Astrocyte (in vitro differentiated cells and primary cell): ENCODE measurements at regions not wholly inside any gene's neighbourhood (a gene's known extent, or its start where the extent isn't known, plus 50 kb on each side); places are given as distances from the start of the nearest gene placed in this dataset.
"Not testable (repeated sequence)": the region's sequence is repeated elsewhere in the genome, so short reads cannot be mapped to it uniquely, and the experiment has no call there.

Experiments used
- DNase-seq: peaks from one replicate; pipeline ENCODE4 v3.0.0-alpha.2; 2010; ENCODE audit warnings: low read depth
- FAIRE-seq: peaks from 2 replicates; lab custom pipeline; 2011; peaks lifted over from hg19 to GRCh38; lab: Jason Lieb, UNC
- H2AFZ ChIP-seq: 2 replicates; pipeline ENCODE4 v1.6.0; 2012; ENCODE audit warnings: low read depth, low read length, inconsistent platforms
- H3K27ac ChIP-seq: 2 replicates; pipeline ENCODE4 v1.5.1; 2011; ENCODE audit warnings: low read depth, low read length, inconsistent platforms
- H3K27me3 ChIP-seq: 2 replicates; pipeline ENCODE4 v1.6.0; 2011; ENCODE audit warnings: low read length, inconsistent platforms; ENCODE audit not compliant: insufficient read depth
- H3K36me3 ChIP-seq: 2 replicates; pipeline ENCODE4 v1.5.1; 2011; ENCODE audit warnings: low read length, inconsistent platforms; ENCODE audit not compliant: insufficient read depth
- H3K4me1 ChIP-seq: 2 replicates; pipeline ENCODE4 v1.5.1; 2011; ENCODE audit warnings: low read length, inconsistent platforms; ENCODE audit not compliant: insufficient read depth
- H3K4me2 ChIP-seq: 2 replicates; pipeline ENCODE4 v1.6.0; 2012; ENCODE audit warnings: low read length, inconsistent platforms
- H3K4me3 ChIP-seq: 2 replicates; pipeline ENCODE4 v1.5.1; 2011; ENCODE audit warnings: low read depth, mild to moderate bottlenecking, low read length, inconsistent platforms; ENCODE audit not compliant: insufficient read depth
- H3K79me2 ChIP-seq: 2 replicates; pipeline ENCODE4 v1.6.0; 2012; ENCODE audit warnings: mild to moderate bottlenecking, low read length, inconsistent platforms; ENCODE audit not compliant: insufficient read depth
- H3K9ac ChIP-seq: 2 replicates; pipeline ENCODE4 v1.6.0; 2012; ENCODE audit warnings: mild to moderate bottlenecking, low read length, inconsistent platforms
- H3K9me3 ChIP-seq: 2 replicates; pipeline ENCODE4 v1.5.1; 2012; ENCODE audit warnings: low read depth, mild to moderate bottlenecking, low read length, inconsistent platforms; ENCODE audit not compliant: insufficient read depth
- H4K20me1 ChIP-seq: 2 replicates; pipeline ENCODE4 v1.6.0; 2012; ENCODE audit warnings: low read length, inconsistent platforms; ENCODE audit not compliant: insufficient read depth
- H3K27ac Mint-ChIP-seq: one replicate; pipeline ENCODE4 v1.8.0; 2021; ENCODE audit warnings: mild to moderate bottlenecking, mixed read lengths; ENCODE audit not compliant: unreplicated experiment
- H3K27me3 Mint-ChIP-seq: one replicate; pipeline ENCODE4 v1.8.0; 2021; ENCODE audit warnings: low read depth, mixed read lengths; ENCODE audit not compliant: unreplicated experiment
- H3K36me3 Mint-ChIP-seq: one replicate; pipeline ENCODE4 v1.8.0; 2021; ENCODE audit warnings: low read depth, mixed read lengths; ENCODE audit not compliant: unreplicated experiment
- H3K4me1 Mint-ChIP-seq: one replicate; pipeline ENCODE4 v1.8.0; 2021; ENCODE audit warnings: low read depth, mixed read lengths; ENCODE audit not compliant: unreplicated experiment
- H3K4me3 Mint-ChIP-seq: one replicate; pipeline ENCODE4 v1.8.0; 2021; ENCODE audit warnings: mild to moderate bottlenecking, moderate library complexity, mixed read lengths; ENCODE audit not compliant: unreplicated experiment
- H3K9me3 Mint-ChIP-seq: one replicate; pipeline ENCODE4 v1.8.0; 2021; ENCODE audit warnings: mild to moderate bottlenecking, mixed read lengths; ENCODE audit not compliant: unreplicated experiment
- CTCF ChIP-seq: IDR thresholded peaks from 2 replicates; pipeline ENCODE4 v1.5.1; 2011; ENCODE audit warnings: low read depth, mild to moderate bottlenecking, inconsistent platforms, low read length, moderate library complexity; ENCODE audit not compliant: insufficient read depth
- EZH2 ChIP-seq: IDR thresholded peaks from 2 replicates; pipeline ENCODE4 v1.6.1; 2012; ENCODE audit warnings: mild to moderate bottlenecking, low read length, inconsistent platforms; ENCODE audit not compliant: insufficient read depth

- FAIRE-seq (no peak), DNase-seq (no peak)
- no peaks in the 10 kb centered on the region for H3K79me2 ChIP-seq
- H3K4me1 ChIP-seq, result no peaks in the 10 kb centered on the region
- H3K9me3 ChIP-seq, result peaks cover 7% of the 10 kb centered on the region
- H2AFZ ChIP-seq, result no peak overlapping the region
- Mint-ChIP-seq H3K27ac (no peak overlapping the region), H3K36me3 (no peaks in the 10 kb centered on the region), H3K9me3 (no peaks in the 10 kb centered on the region), H3K4me3 (no peak overlapping the region), H3K27me3 (no peaks in the 10 kb centered on the region), H3K4me1 (no peaks in the 10 kb centered on the region)
- TF ChIP-seq EZH2 (no peak), CTCF (no peak)
- H3K36me3 ChIP-seq, result no peaks in the 10 kb centered on the region
- no peak overlapping the region for H3K27ac ChIP-seq
- H3K9ac ChIP-seq, result no peak overlapping the region
- H3K4me2 ChIP-seq, result no peak overlapping the region
- no peaks in the 10 kb centered on the region for H3K27me3 ChIP-seq
- H4K20me1 ChIP-seq, result no peaks in the 10 kb centered on the region
- H3K4me3 ChIP-seq, result no peak overlapping the region
These were observed 1616.0 kb downstream of the KHDRBS2 start for GRCh38 chr6:60670036-60670435.

GRCh38 chr6:60668428-60668827 is 1617.6 kb downstream of the KHDRBS2 start:
- no peaks in the 10 kb centered on the region for H3K36me3 ChIP-seq
- H3K27me3 ChIP-seq, result no peaks in the 10 kb centered on the region
- no peak overlapping the region for H3K27ac ChIP-seq
- H3K4me2 ChIP-seq, result no peak overlapping the region
- no peak overlapping the region for H3K4me3 ChIP-seq
- no peaks in the 10 kb centered on the region for H3K79me2 ChIP-seq
- H3K4me1 ChIP-seq, result no peaks in the 10 kb centered on the region
- Mint-ChIP-seq H3K9me3 (peaks cover 3% of the 10 kb centered on the region), H3K27me3 (no peaks in the 10 kb centered on the region), H3K4me1 (no peaks in the 10 kb centered on the region), H3K4me3 (no peak overlapping the region), H3K27ac (no peak overlapping the region), H3K36me3 (no peaks in the 10 kb centered on the region)
- DNase-seq (no peak), FAIRE-seq (no peak)
- H3K9ac ChIP-seq, result no peak overlapping the region
- no peak overlapping the region for H2AFZ ChIP-seq
- TF ChIP-seq EZH2 (no peak), CTCF (no peak)
- peaks cover 7% of the 10 kb centered on the region for H3K9me3 ChIP-seq
- no peaks in the 10 kb centered on the region for H4K20me1 ChIP-seq

- not testable (repeated sequence) for H3K27me3 Mint-ChIP-seq, H3K9ac ChIP-seq, H3K79me2 ChIP-seq, H3K27ac Mint-ChIP-seq, H3K4me3 Mint-ChIP-seq, H3K27ac ChIP-seq, H4K20me1 ChIP-seq, H3K4me1 ChIP-seq, H3K9me3 ChIP-seq, H3K4me3 ChIP-seq, H3K36me3 ChIP-seq, DNase-seq, H3K4me2 ChIP-seq, H3K36me3 Mint-ChIP-seq, FAIRE-seq, H3K27me3 ChIP-seq, H3K9me3 Mint-ChIP-seq, H3K4me1 Mint-ChIP-seq, H2AFZ ChIP-seq
These were observed 1622.8 kb downstream of the KHDRBS2 start for GRCh38 chr6:60663199-60663598.
